HFFc6 (cell line): ENCODE measurements at regions not wholly inside any gene's neighbourhood (a gene's known extent, or its start where the extent isn't known, plus 50 kb on each side); places are given as distances from the start of the nearest gene placed in this dataset.

Experiments
- DNase-seq: peaks from one replicate; pipeline ENCODE4 v3.0.0-alpha.2; 2018
- H3K27ac Mint-ChIP-seq: 2 replicates; pipeline ENCODE4 v1.8.0; 2020; ENCODE audit warnings: mild to moderate bottlenecking, mixed read lengths
- H3K27me3 Mint-ChIP-seq: 2 replicates; pipeline ENCODE4 v1.8.0; 2021; ENCODE audit warnings: mild to moderate bottlenecking, moderate library complexity, mixed read lengths; ENCODE audit not compliant: insufficient read depth
- H3K36me3 Mint-ChIP-seq: 2 replicates; pipeline ENCODE4 v1.8.0; 2021; ENCODE audit warnings: low read depth, mixed read lengths
- H3K4me1 Mint-ChIP-seq: 2 replicates; pipeline ENCODE4 v1.8.0; 2020; ENCODE audit warnings: low read depth, mixed read lengths
- H3K4me3 Mint-ChIP-seq: 2 replicates; pipeline ENCODE4 v1.8.0; 2020; ENCODE audit warnings: mild to moderate bottlenecking, moderate library complexity, mixed read lengths
- H3K9me3 Mint-ChIP-seq: 2 replicates; pipeline ENCODE4 v1.8.0; 2020; ENCODE audit warnings: mild to moderate bottlenecking, mixed read lengths
- TF ChIP-seq, protein P1 (sequence below): fragments of 200-600 bp; sonication (generic); IDR thresholded peaks from 2 replicates; pipeline ENCODE4 v1.5.0; 2021; ENCODE audit warnings: antibody characterized with exemption, mild to moderate bottlenecking

DNA sequence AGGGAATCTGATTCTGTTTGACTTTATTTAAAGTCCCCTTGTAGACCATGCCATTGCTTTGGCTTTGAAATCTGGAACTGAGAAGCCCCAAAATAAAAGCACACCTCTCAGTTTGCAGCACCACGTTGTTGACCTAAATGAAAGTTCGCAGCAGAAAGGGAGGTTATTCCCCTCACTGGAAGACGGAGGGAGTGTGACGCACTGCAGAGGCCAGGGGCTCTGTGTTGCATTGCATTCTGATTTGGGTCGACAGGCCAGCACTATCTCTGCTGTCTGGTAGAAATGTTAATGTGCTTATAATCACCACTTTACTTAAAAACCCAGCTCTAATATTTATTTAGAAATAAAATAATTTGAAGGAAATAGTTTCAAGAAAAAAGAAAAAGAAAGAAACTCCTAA, 675.2 kb upstream of the NR5A2 start:
- no peak for DNase-seq
- peaks cover 5% of the 10 kb centered on the region for H3K27me3 Mint-ChIP-seq
- H3K27ac Mint-ChIP-seq: no peak overlapping the region
- H3K36me3 Mint-ChIP-seq: no peaks in the 10 kb centered on the region
- H3K4me1 Mint-ChIP-seq: no peaks in the 10 kb centered on the region
- H3K9me3 Mint-ChIP-seq: no peaks in the 10 kb centered on the region; the same call in 1 of the 2 replicates
- H3K4me3 Mint-ChIP-seq: no peak overlapping the region
- TF ChIP-seq, protein P1, sequence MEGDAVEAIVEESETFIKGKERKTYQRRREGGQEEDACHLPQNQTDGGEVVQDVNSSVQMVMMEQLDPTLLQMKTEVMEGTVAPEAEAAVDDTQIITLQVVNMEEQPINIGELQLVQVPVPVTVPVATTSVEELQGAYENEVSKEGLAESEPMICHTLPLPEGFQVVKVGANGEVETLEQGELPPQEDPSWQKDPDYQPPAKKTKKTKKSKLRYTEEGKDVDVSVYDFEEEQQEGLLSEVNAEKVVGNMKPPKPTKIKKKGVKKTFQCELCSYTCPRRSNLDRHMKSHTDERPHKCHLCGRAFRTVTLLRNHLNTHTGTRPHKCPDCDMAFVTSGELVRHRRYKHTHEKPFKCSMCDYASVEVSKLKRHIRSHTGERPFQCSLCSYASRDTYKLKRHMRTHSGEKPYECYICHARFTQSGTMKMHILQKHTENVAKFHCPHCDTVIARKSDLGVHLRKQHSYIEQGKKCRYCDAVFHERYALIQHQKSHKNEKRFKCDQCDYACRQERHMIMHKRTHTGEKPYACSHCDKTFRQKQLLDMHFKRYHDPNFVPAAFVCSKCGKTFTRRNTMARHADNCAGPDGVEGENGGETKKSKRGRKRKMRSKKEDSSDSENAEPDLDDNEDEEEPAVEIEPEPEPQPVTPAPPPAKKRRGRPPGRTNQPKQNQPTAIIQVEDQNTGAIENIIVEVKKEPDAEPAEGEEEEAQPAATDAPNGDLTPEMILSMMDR: no peak

DNA sequence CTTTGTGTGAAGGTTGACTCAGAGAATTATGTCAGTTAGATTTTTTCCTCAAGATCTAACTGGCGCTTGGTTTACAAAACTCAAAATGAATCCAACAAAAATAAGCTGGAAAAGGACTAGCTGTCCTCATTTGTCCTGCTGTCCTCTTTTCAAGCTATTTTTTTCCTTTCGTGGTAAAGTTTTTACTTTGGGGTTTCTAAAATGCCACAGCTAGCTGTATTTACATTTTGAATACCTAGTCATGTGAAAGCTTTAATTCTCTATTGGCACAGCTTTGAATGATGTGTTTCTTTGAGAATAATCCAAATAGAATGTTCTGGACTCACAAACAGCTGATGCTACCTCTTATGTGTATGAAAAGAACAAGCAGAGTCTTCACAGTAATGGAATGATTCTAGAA, 673.6 kb upstream of the NR5A2 start:
- Mint-ChIP-seq H3K27ac (no peak overlapping the region), H3K4me3 (no peak overlapping the region), H3K36me3 (no peaks in the 10 kb centered on the region), H3K27me3 (peaks cover 5% of the 10 kb centered on the region), H3K4me1 (no peaks in the 10 kb centered on the region), H3K9me3 (no peaks in the 10 kb centered on the region; the same call in 1 of the 2 replicates)
- DNase-seq: no peak
- TF ChIP-seq, protein P1: no peak

DNA sequence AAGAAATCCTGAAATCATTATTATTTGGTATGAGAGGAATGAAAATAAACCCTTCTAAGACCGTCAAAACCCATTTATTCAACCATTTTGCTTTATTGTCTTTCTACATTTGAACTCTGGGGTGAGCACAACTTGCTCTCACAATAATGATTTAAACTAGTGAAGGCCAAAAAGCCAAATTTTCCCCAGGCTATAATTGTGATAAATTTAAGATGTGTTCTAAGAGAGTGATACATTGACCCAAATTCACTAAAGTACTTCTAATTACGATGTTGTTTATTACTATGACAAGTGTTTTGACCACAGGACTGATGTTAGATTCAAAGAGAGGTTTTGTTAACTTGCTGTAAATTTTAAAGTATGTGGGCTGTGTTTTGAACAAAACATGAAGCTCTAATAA, 670.9 kb upstream of the NR5A2 start:
- H3K27ac Mint-ChIP-seq: no peak overlapping the region
- no peaks in the 10 kb centered on the region for H3K4me1 Mint-ChIP-seq
- no peak for DNase-seq
- no peaks in the 10 kb centered on the region for H3K9me3 Mint-ChIP-seq
- H3K36me3 Mint-ChIP-seq: no peaks in the 10 kb centered on the region
- H3K27me3 Mint-ChIP-seq: peaks cover 2% of the 10 kb centered on the region
- no peak overlapping the region for H3K4me3 Mint-ChIP-seq
- TF ChIP-seq, protein P1: no peak

DNA sequence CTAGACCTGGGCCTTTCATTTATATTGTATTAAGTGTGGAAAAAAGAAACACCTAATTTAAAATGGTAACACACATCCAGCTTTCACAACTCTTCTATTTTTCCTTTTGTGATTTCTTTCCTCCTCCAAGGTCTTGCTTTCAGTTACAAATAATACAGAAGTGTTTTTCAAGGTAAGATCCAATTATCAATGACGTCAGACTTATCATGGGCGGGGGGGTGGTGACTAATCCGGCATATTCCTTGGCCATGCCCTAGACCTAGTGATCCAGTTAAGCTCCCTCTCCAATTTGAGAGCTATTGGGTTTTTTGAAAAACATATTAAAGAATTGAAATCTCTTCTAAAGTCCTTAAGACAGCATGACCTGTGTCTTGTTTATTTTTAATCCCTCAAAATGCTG, 669.9 kb upstream of the NR5A2 start:
- H3K27ac Mint-ChIP-seq: no peak overlapping the region
- no peaks in the 10 kb centered on the region for H3K9me3 Mint-ChIP-seq
- TF ChIP-seq, protein P1: no peak
- no peak overlapping the region for H3K4me3 Mint-ChIP-seq
- no peaks in the 10 kb centered on the region; the same call in none of the 2 replicates for H3K27me3 Mint-ChIP-seq
- no peaks in the 10 kb centered on the region for H3K36me3 Mint-ChIP-seq
- no peak for DNase-seq
- H3K4me1 Mint-ChIP-seq: no peaks in the 10 kb centered on the region

DNA sequence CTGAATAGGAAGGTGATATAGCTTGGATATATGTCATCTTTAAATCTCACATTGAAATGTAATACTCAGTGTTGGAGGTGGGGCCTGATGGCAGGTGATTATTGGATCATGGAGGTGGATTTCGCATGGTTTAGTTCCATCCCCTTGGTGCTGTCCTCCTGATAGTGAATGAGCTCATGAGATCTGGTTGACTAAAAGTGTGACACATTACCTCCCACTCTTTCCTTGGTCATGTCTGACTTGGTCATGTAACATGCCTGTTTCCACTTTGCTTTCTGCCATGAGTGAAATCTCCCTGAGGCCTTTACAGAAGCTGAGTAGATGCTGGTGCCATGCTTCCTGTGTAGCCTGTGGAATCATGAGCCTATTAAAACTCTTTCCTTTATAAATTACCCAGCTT, 664.5 kb upstream of the NR5A2 start:
- H3K36me3 Mint-ChIP-seq: no peaks in the 10 kb centered on the region
- DNase-seq: no peak
- TF ChIP-seq, protein P1: no peak

DNA sequence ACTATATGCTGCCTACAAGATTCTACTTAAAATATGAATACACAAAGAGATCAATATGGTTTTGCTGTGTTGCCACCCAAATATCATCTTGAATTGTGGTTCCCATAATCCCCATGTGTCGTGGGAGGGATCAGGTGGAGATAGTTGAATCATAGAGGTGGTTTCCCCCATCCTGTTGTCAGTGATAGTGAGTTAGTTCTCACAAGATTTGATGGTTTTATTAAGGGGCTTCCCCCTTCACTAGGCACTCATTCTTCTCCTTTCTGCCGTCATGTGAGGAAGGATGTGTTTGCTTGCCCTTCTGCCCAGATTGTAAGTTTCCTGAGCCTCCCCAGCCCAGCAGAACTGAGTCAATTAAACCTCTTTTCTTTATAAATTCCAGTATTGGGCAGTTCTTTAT, 654.4 kb upstream of the NR5A2 start:
- H3K27me3 Mint-ChIP-seq: peaks cover 2% of the 10 kb centered on the region; the same call in 1 of the 2 replicates
- H3K4me1 Mint-ChIP-seq: no peaks in the 10 kb centered on the region
- DNase-seq: no peak
- no peaks in the 10 kb centered on the region for H3K9me3 Mint-ChIP-seq
- H3K36me3 Mint-ChIP-seq: no peaks in the 10 kb centered on the region
- no peak overlapping the region for H3K27ac Mint-ChIP-seq
- H3K4me3 Mint-ChIP-seq: no peak overlapping the region
- TF ChIP-seq, protein P1: no peak

More for the DNA sequence above, 664.5 kb upstream of the NR5A2 start:
- H3K4me1 Mint-ChIP-seq: no peaks in the 10 kb centered on the region
- H3K27me3 Mint-ChIP-seq: peaks cover 5% of the 10 kb centered on the region
- no peak overlapping the region for H3K4me3 Mint-ChIP-seq
- H3K27ac Mint-ChIP-seq: no peak overlapping the region
- H3K9me3 Mint-ChIP-seq: peaks cover 4% of the 10 kb centered on the region; the same call in 1 of the 2 replicates
